ENCODE measurements at regions not wholly inside any gene's neighbourhood (a gene's known extent, or its start where the extent isn't known, plus 50 kb on each side); places are given as distances from the start of the nearest gene placed in this dataset.

GRCh38 chr2:84038866-84039265 lies 420.2 kb downstream of the SUCLG1 start:
- Histone ChIP-seq H3K4me1 (no peaks in the 10 kb centered on the region), H3K4me3 (no peak overlapping the region), H3K36me3 (no peaks in the 10 kb centered on the region), H3K27me3 (no peaks in the 10 kb centered on the region), H3K27ac (no peak overlapping the region), H3K9me3 (no peaks in the 10 kb centered on the region)
- no peak for TF ChIP-seq POLR2A (IDR thresholded peaks at IDR 0.05)
- no peak for TF ChIP-seq EP300 (IDR thresholded peaks at IDR 0.05)
- no peak for TF ChIP-seq CTCF (IDR thresholded peaks at IDR 0.05)
- TF ChIP-seq POLR2AphosphoS5 (IDR thresholded peaks at IDR 0.05) = no peak
- DNase-seq = no peak
- ATAC-seq (ENCODE audit: low FRiP score in 2 of 2) = no peak
- WGBS, 2 donors = 21 to 46% methylated on average over 2 of the region's 2 CpGs

DNA sequence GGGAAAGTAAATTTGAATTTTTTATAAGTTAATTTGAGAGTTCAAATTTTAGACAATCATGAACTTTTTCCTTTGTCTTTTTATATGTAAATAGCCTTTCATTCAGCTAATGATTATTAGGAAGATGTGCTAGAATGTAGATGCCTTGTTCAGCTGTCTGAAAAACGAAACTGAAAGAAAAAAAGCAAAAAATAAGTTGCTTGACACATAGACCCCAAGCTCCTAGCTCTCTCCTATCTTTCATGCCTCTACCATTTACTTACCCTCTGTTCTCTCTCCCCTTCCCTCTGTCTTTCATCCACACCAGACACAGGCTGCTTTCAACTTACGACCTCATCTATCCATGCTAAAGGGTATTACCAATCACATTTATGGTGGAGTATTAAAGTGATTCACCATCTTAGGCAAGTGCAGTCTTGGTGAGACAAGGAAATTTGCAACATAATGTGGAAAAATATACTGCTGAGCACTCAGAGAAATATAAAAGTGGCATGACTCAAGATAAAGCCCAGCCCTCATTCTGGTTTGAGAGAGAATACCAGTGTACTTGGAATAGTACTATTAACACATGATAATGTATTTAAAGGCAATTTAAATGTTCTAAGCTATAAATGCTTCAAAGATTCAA lies 425.6 kb downstream of the SUCLG1 start:
- Histone ChIP-seq H3K27ac (no peak overlapping the region), H3K4me3 (no peak overlapping the region), H3K9me3 (no peaks in the 10 kb centered on the region), H3K4me1 (no peaks in the 10 kb centered on the region), H3K36me3 (no peaks in the 10 kb centered on the region), H3K27me3 (no peaks in the 10 kb centered on the region)
- DNase-seq (no peak), ATAC-seq (ENCODE audit: low FRiP score in 2 of 2) (no peak)
- WGBS, 2 donors = 33 to 64% methylated on average over 2 of the region's 2 CpGs
- TF ChIP-seq POLR2AphosphoS5 (IDR thresholded peaks at IDR 0.05) (no peak), EP300 (IDR thresholded peaks at IDR 0.05) (no peak), POLR2A (IDR thresholded peaks at IDR 0.05) (no peak)

DNA sequence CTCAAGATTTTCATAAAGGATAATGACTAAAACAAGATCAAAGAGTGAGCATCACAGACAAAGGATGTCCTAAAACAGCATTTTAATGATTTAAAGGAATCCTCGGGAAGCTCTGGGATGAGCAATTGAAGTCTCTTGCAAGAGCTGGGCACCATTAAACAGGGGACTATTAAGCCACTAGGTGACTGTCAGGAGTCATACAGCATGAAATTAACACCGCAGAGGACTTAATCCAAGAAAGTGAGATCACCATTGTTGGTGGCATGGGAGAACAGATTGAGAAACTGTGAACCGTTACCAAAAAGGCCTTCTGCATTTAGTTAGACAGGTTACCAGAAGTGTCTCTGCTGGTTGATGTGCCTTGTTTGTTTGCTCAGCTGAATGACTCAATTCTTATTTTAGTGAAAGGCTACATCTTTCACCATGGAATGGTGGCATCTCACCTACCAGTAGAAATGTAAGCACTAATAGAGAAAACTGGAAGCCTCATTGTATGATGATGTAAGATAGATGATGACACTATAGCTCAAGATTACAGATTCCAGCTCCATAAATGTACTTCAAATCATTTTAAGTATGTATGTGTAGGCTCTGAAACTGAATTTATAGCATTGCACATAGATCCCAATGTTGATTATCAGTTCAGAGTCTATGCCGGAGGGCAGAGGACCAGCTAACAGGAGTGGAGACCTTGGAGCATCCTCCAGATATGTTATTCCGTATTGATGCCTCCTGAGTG lies 427.6 kb downstream of the SUCLG1 start:
- H3K36me3 ChIP-seq = no peaks in the 10 kb centered on the region
- no peaks in the 10 kb centered on the region for H3K27me3 ChIP-seq
- no peak overlapping the region for H3K4me3 ChIP-seq
- no peaks in the 10 kb centered on the region for H3K9me3 ChIP-seq
- H3K4me1 ChIP-seq = no peaks in the 10 kb centered on the region
- DNase-seq = no peak
- ATAC-seq (ENCODE audit: low FRiP score in 2 of 2) = no peak
- 94% methylated on average over 5 of the region's 5 CpGs for WGBS, 2 donors
- no peak for TF ChIP-seq EP300 (IDR thresholded peaks at IDR 0.05)
- TF ChIP-seq POLR2A (IDR thresholded peaks at IDR 0.05) = no peak
- TF ChIP-seq CTCF (IDR thresholded peaks at IDR 0.05) = no peak
- TF ChIP-seq POLR2AphosphoS5 (IDR thresholded peaks at IDR 0.05) = no peak
- H3K27ac ChIP-seq = no peak overlapping the region

DNA sequence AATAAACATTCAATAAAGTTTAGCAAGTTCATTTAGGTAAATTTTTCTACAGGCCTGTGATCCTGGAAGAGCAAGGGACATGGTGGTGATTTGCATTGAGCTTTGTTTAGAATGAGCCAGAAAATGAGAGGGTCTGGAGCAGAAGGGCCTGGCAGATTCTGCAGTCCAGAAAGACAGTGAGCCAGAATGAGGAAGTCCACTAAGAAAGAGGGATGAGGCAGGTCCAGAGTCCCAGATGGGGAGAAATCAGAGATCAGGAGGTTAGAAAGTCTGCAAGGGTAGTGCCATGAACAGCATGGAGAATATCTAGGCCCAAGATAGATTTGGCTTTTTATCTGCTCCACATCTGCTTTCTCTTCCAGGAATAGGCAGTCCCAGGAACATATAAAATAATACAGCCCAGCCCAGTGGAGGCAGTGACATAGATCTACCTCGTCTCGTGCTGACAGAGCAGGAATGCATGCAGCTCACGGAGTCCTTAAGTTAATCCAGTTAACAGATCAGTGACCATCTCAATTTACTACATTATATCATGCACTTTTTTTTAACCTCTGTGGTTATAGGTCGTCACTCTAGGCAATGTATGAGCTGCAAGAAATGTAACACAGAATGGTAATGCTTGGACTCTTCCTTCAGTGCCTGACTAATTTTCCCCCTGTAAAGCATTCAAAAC lies 429.0 kb downstream of the SUCLG1 start:
- Histone ChIP-seq H3K4me1 (no peaks in the 10 kb centered on the region), H3K9me3 (no peaks in the 10 kb centered on the region), H3K27me3 (no peaks in the 10 kb centered on the region), H3K36me3 (no peaks in the 10 kb centered on the region), H3K27ac (no peak overlapping the region), H3K4me3 (no peak overlapping the region)
- ATAC-seq (ENCODE audit: low FRiP score in 2 of 2) (no peak), DNase-seq (no peak)
- TF ChIP-seq EP300 (IDR thresholded peaks at IDR 0.05) = no peak
- no peak for TF ChIP-seq POLR2AphosphoS5 (IDR thresholded peaks at IDR 0.05)
- 79 to 84% methylated on average over 4 of the region's 4 CpGs for WGBS, 2 donors

- Histone ChIP-seq H3K36me3 (no peaks in the 10 kb centered on the region), H3K4me3 (no peak overlapping the region), H3K27ac (no peak overlapping the region), H3K9me3 (no peaks in the 10 kb centered on the region), H3K4me1 (no peaks in the 10 kb centered on the region), H3K27me3 (no peaks in the 10 kb centered on the region)
- ATAC-seq (ENCODE audit: low FRiP score in 2 of 2) (no peak), DNase-seq (no peak)
- WGBS, 2 donors = 95% methylated on average over 3 of the region's 3 CpGs
- TF ChIP-seq EP300 (IDR thresholded peaks at IDR 0.05) (no peak), POLR2A (IDR thresholded peaks at IDR 0.05) (no peak), POLR2AphosphoS5 (IDR thresholded peaks at IDR 0.05) (no peak), CTCF (IDR thresholded peaks at IDR 0.05) (no peak)
These were observed 432.3 kb downstream of the SUCLG1 start for GRCh38 chr2:84026818-84027217.

Data from upper lobe of left lung (tissue), 6 donors.